ENCODE measurements at regions not wholly inside any gene's neighbourhood (a gene's known extent, or its start where the extent isn't known, plus 50 kb on each side); places are given as distances from the start of the nearest gene placed in this dataset.

GRCh38 chr12:4852911-4853310 is 56.8 kb upstream of the KCNA1 start:
- Mint-ChIP-seq H3K4me1 (peaks cover 5 to 8% of the 10 kb centered on the region in 2 experiments), H3K27ac (no peak overlapping the region), H3K27me3 (ENCODE audit: low read depth) (peaks cover 26% of the 10 kb centered on the region), H3K9me3 (no peaks in the 10 kb centered on the region; a peak in 1 of 5 replicates), H3K4me3 (no peak overlapping the region), H3K36me3 (ENCODE audit: insufficient read depth in 1 of 3, low read depth in 3 of 3) (peaks cover 0 to 2% (median 0%) of the 10 kb centered on the region in 3 experiments; a peak in 1 of 7 replicates)
- Histone ChIP-seq H3K4ac (ENCODE audit: low read depth, low read length) (no peak overlapping the region), H2BK12ac (ENCODE audit: insufficient read length, low read depth, low read length) (no peak overlapping the region), H3K14ac (ENCODE audit: insufficient read depth, low read length) (no peak overlapping the region), H3K23me2 (ENCODE audit: insufficient read length, low read depth, low read length, poor library complexity, severe bottlenecking) (no peaks in the 10 kb centered on the region), H3K18ac (ENCODE audit: insufficient read length, low read depth, low read length) (no peak overlapping the region), H3K27ac (ENCODE audit: insufficient read length, low read depth, low read length) (no peak overlapping the region), H4K91ac (ENCODE audit: insufficient read length, low read depth, low read length) (no peak overlapping the region), H2AFZ (ENCODE audit: low read length) (no peak overlapping the region), H4K20me1 (ENCODE audit: control insufficient read depth, insufficient read depth, insufficient read length) (no peaks in the 10 kb centered on the region), H4K5ac (ENCODE audit: insufficient read length, low read depth, low read length) (no peak overlapping the region), H3K9ac (ENCODE audit: extremely low read depth, insufficient read length, low read length) (no peak overlapping the region), H4K8ac (replicated peaks; ENCODE audit: insufficient read length, low read depth, low read length) (no peak overlapping the region), H3T11ph (ENCODE audit: low read length) (no peak overlapping the region), H2BK15ac (ENCODE audit: low read depth, low read length) (no peak overlapping the region), H3K27me3 (ENCODE audit: insufficient read depth, low read length) (no peaks in the 10 kb centered on the region; the same call in 1 of the 2 replicates), H3K79me2 (ENCODE audit: insufficient read depth, low read length) (no peaks in the 10 kb centered on the region), H3K56ac (ENCODE audit: insufficient read length, low read depth, low read length) (no peak overlapping the region), H2AK5ac (ENCODE audit: insufficient read length, low read length) (no peak overlapping the region), H2BK120ac (ENCODE audit: low read depth, low read length, poor library complexity, severe bottlenecking) (no peak overlapping the region), H3K4me2 (ENCODE audit: insufficient read depth, insufficient read length, low read length) (no peak overlapping the region), H2BK20ac (ENCODE audit: low read depth, low read length, poor library complexity, severe bottlenecking) (no peak overlapping the region), H3K79me1 (ENCODE audit: insufficient read depth, low read depth, low read length, poor library complexity, severe bottlenecking) (no peaks in the 10 kb centered on the region), H3K23ac (ENCODE audit: insufficient read length, low read depth, low read length) (no peak overlapping the region), H2BK5ac (ENCODE audit: insufficient read length, low read length) (no peak overlapping the region), H3K9me3 (ENCODE audit: control insufficient read depth, low read depth, low read length) (no peaks in the 10 kb centered on the region), H3K4me1 (ENCODE audit: insufficient read depth, low read length) (no peaks in the 10 kb centered on the region)
- no peak for TF ChIP-seq CTCF (conservative IDR thresholded peaks at IDR 0.05)
- WGBS (ENCODE audit: extremely low coverage, insufficient read length, low lambda C conversion rate), result no CpG with 5 or more reads among the region's 12 CpGs
- peak; percentile 19 for DNase-seq
